ENCODE measurements at regions not wholly inside any gene's neighbourhood (a gene's known extent, or its start where the extent isn't known, plus 50 kb on each side); places are given as distances from the start of the nearest gene placed in this dataset.

DNA sequence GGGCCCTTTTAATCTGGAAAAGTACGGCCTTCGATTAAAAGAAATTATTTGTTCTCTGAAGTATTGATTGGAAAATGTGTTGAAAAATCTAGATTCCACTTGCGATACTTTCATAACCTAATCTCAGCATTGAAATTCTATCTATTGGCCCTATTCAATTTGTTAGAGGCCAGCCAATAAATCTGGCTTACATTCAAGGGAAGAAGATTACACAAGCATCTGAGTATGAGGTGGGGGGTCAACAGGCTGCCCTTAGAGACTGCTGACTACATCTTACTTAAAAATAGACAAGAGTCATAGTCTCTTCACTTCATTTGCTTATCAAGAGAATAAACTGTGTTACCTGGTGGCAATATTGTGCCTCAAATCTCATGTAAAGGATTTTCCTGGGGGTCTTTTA is 248.0 kb upstream of the KCNIP4 start:
- Histone ChIP-seq H3K4me3 (replicated peaks in 1 of 3; ENCODE audit: insufficient read depth in 1 of 3, low read depth in 1 of 3, low read length in 3 of 3) (no peak overlapping the region), H3K4me1 (ENCODE audit: control insufficient read depth, extremely low read depth, insufficient read depth, low read length) (no peaks in the 10 kb centered on the region), H3K36me3 (ENCODE audit: control insufficient read depth in 2 of 2, extremely low read depth in 1 of 2, insufficient read depth in 2 of 2, low read length in 2 of 2) (no peaks in the 10 kb centered on the region), H4K20me1 (replicated peaks; ENCODE audit: control insufficient read depth, extremely low read depth, insufficient read depth, low read length) (no peaks in the 10 kb centered on the region), H3K4me2 (ENCODE audit: insufficient read depth, low read length) (no peak overlapping the region), H3K27ac (ENCODE audit: insufficient read depth, low read depth, low read length) (no peak overlapping the region), H2AFZ (ENCODE audit: low read depth, low read length) (no peak overlapping the region), H3K79me2 (ENCODE audit: control insufficient read depth, insufficient read depth, low read length) (no peaks in the 10 kb centered on the region), H3K9me1 (replicated peaks; ENCODE audit: control insufficient read depth, extremely low read depth, insufficient read depth, low read length) (no peaks in the 10 kb centered on the region), H3K9ac (replicated peaks; ENCODE audit: extremely low read depth, insufficient read depth, low read length) (no peak overlapping the region), H3K27me3 (ENCODE audit: control insufficient read depth in 2 of 2, insufficient read depth in 2 of 2, low read length in 2 of 2) (no peaks in the 10 kb centered on the region), H3K9me3 (replicated peaks; ENCODE audit: control insufficient read depth, insufficient read depth, low read length) (peaks cover 3% of the 10 kb centered on the region)
- CTCF ChIA-PET: no interaction called here
- POLR2A ChIA-PET: no interaction called here
- dilution Hi-C loops (cut with MboI; ENCODE audit: extremely low pct_ligation_motif_present, low sequenced_read_pairs) (no loop called here), intact Hi-C loops (cut with micrococcal nuclease) (no loop called here)
- FAIRE-seq (no peak), DNase-seq (ENCODE audit: low read depth, low spot score) (no peak)
- TF ChIP-seq JUN (IDR thresholded peaks at IDR 0.05; ENCODE audit: borderline replicate concordance, insufficient read depth, insufficient read length, low read depth) (no peak), GATA2 (IDR thresholded peaks at IDR 0.05; ENCODE audit: insufficient read depth, insufficient read length, low read depth, low read length) (no peak), POLR2A (IDR thresholded peaks at IDR 0.05; ENCODE audit: low read depth, low read length) (no peak), POLR2AphosphoS5 (IDR thresholded peaks at IDR 0.05; ENCODE audit: insufficient read depth, low read depth, low read length) (no peak), MYC (IDR thresholded peaks at IDR 0.05; ENCODE audit: low read depth, low read length) (no peak), FOS (IDR thresholded peaks at IDR 0.05; ENCODE audit: borderline replicate concordance, insufficient read depth, low read length) (no peak), EZH2 (IDR thresholded peaks at IDR 0.05; ENCODE audit: borderline replicate concordance, low read depth, low read length, severe bottlenecking) (no peak)
- TF ChIP-seq, protein P1, sequence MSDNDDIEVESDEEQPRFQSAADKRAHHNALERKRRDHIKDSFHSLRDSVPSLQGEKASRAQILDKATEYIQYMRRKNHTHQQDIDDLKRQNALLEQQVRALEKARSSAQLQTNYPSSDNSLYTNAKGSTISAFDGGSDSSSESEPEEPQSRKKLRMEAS (IDR thresholded peaks at IDR 0.05; ENCODE audit: insufficient read depth, insufficient read length): no peak
- TF ChIP-seq, protein P2, sequence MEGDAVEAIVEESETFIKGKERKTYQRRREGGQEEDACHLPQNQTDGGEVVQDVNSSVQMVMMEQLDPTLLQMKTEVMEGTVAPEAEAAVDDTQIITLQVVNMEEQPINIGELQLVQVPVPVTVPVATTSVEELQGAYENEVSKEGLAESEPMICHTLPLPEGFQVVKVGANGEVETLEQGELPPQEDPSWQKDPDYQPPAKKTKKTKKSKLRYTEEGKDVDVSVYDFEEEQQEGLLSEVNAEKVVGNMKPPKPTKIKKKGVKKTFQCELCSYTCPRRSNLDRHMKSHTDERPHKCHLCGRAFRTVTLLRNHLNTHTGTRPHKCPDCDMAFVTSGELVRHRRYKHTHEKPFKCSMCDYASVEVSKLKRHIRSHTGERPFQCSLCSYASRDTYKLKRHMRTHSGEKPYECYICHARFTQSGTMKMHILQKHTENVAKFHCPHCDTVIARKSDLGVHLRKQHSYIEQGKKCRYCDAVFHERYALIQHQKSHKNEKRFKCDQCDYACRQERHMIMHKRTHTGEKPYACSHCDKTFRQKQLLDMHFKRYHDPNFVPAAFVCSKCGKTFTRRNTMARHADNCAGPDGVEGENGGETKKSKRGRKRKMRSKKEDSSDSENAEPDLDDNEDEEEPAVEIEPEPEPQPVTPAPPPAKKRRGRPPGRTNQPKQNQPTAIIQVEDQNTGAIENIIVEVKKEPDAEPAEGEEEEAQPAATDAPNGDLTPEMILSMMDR (IDR thresholded peaks at IDR 0.05; ENCODE audit: extremely low read depth in 1 of 2, insufficient read depth in 1 of 2, low read depth in 1 of 2, low read length in 2 of 2): no peak
- BruUV-seq (replicated peaks): no TSS peak

All from endothelial cell of umbilical vein (primary cell).